HG03521 (cell line): ENCODE measurements at regions not wholly inside any gene's neighbourhood (a gene's known extent, or its start where the extent isn't known, plus 50 kb on each side); places are given as distances from the start of the nearest gene placed in this dataset.

Experiments used
- ATAC-seq: cut with Tn5 transposase; IDR thresholded peaks from one replicate; pipeline ENCODE4 v1.9.1; 2021; ENCODE audit warnings: mild to moderate bottlenecking, moderate library complexity; ENCODE audit not compliant: unreplicated experiment

DNA sequence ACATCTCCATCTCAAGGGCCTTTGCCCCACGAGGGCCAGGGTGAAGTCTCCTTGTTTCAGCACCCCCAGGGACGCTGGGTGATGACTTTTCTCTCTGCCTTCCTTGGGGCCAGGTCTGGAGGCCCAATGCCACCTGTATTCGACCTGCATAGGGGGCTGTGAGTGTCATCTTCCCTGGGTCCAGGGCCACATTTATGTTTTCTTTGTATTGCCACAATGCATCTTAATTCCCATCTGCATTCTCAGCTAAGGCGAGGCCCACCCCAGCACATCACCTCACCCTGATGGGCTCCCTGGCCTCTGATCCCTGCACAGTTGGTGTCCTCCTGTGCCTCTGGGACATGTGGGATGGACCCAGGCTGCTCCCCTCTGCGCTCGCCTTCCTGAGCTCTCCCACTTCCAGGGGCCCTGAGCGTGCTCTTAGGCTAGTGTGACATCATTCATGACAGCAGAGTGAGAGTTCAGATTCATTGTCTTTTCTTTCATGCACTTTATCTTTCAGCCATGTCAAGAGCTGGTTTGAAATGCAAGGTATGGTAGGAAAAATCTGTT is 122.0 kb upstream of the COPS8 start:
- no peak for ATAC-seq

DNA sequence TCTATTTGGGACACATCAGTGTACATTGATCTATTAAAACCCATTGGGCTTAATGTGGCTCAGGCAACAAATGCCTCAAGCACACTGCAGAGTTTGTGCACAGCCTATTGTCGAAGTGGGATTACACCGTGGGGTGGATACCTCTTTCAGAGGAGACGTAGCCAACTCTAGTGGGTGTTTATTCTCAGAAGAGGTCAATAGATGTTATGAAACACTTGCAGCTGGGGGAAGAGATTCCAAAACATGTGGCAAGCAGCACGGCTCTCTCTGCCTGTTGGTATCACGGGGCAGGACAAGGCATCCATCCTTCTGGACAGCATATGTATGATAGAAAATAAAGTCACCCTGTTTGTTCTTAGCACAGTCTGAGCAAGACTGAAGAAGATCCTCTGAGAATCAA is 121.4 kb upstream of the COPS8 start:
- no peak for ATAC-seq

DNA sequence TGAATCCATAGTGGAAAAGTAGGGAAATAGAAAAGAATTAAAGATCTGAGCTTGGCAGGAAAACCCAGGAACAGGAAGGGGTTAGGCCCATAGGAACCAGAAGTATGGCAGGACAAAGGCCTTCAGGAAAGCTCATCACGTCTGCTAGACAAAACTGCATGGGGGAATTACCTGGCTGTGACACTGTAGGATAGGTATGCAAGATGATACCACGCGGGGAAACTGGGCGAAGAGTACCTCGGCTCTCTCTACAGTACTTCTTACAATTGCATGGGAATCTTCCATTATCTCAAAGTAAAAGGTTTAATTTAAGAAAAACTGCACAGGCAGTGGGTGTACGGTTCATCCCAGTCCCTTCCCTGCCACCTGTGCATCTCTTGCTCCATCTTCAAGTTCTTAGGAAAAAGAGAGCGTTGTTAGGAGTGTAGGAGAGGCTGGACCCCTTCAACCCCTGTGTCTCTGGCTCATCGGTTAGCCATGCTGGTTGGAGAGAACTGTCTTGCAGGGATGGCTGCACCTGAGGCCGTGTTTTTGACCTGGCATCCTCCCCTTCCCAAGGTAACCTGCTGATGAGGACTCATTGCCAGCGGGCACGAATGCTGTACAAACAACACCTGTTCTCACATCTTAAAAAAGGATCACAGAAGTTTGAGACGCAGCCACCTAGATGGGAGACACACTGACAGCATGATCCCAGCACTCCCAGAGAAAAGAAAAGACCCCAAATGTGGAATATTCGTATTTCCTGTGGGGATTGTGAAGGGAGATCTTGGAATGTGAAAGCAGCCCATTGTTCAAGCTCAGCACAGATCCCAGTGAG is 120.5 kb upstream of the COPS8 start:
- ATAC-seq: no peak

DNA sequence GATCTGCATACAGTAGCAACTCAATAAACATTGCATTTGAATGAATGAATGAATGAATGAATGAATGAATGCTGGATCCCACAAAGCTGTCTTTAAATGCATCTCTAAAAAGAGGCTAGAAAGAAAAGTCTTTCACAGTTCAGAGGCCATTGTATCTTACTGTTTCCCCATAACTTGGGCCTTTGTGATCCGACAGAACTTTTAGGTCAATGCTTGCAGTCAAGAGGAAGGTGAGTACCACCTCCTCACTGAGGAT is 119.9 kb upstream of the COPS8 start:
- no peak for ATAC-seq

DNA sequence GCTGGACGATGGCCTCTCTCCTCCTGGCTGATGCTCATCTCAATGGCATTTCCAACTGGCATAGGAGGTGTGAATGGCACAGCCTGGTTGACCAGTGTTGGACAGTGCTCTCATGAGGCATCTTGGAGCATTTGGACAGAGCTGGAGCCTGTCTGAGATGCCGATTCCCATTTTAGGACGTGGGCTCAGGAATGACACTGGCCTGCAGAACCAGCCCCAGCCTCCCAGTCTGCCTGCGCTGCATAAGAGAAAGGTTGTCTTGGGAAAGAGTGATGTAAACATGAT is 118.2 kb upstream of the COPS8 start:
- no peak for ATAC-seq

DNA sequence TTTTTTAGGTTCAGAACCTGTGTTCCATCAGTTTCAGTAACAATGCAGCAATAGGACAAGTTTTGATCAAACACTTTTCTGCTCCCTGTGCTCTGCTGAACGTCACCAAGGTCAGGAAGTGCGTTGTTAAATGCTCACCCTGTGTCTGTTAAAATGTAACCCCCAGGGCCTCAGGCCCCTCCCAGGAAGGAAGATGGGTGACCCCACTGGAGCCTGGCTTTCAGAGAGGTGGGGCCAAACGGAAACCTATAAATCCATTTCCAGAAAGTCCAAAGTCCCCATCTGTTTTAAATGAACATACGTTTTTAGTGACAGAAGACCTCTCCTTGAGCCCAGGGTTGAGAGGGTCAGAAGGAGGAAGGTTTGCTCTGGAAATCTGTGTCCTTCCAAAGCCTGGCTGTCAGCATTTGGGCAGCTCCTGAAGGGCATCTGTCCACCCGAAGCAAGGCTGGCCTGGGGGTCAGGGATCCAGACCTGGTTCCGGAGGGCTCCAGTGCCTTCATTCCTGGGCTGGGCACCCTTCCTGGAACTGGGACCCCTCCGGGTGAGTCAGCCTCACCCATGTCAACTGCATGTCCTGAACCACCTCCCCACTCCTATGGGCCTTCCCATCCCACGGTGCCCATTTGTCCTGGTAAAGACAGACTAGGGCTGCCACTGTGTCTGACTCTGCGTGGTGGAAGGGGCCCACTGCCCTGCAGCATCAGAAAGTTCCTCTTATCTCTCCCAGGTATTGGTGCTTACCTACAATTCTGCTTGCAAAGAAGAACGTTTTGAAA is 117.4 kb upstream of the COPS8 start:
- ATAC-seq: no peak

DNA sequence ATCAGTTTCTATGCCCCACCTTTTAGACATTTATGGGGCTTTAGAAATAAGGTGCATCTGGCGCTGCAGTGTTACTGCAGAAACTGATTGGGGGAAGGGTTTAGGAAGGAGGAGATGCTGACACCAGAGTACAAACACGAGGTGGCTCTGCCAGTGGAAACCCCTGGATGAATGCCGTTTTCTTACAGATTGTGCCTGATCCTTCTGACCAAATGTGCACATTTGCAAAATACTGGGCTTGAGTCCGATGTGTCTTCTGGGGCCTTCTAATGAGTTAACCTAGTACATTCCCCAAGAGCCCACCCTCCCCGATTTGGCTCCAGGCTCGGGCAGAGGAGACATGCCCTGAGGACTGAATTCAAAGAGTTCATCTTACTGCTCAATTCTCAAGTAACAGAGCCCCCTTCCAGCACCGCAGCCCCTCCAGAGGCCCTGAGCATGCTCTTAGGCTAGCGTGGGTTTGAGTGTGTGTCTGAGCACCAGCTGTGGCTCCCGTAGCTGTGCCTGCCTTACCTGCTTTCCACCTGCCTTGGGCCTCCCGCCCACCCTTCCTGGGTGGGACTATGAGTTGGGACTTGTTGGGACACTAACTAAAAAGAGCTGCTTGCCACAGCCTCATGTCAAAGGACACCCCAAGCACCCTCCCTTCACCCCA is 116.7 kb upstream of the COPS8 start:
- no peak for ATAC-seq

DNA sequence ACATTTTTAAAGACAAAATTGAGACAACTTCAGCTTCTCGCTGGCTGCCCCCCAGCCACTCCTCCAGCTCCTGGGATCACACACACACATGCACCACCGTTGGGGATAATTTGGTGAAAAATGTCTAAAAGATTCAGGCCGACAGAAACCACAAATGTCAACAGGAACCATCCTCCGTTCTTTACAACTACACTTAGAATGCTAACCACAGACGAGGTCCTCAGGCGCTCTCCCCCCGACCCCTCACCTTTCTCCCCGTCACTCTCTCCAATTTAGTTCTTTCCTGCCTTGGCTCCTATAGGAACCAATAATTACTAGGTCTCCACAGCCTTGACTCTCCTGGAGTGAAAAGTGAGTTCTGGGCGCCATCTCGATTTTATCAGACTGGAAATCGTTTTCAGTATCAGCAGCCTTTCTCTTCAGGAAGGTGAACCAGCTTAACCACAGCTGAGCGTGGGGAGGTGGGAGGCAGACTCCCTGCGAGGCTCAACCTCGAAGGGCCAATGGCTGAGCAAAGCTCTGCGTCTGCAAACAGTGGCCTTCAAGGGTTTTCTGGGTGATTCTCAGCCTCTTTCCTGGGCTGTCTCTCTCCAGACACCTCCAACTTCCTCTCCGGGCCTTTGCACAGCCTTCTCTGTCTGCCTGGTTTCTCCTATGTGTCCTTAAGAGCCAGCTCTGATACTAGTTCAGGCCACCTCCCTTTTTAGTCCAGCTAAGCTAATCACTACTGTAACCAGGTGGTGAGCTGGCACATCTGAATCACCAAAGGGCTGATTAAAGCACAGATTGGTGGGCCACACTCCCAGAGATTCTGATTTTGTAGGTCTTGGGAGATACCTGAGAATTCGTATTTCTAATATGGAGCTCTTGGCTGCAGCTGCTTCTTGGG is 115.7 kb upstream of the COPS8 start:
- ATAC-seq: no peak

DNA sequence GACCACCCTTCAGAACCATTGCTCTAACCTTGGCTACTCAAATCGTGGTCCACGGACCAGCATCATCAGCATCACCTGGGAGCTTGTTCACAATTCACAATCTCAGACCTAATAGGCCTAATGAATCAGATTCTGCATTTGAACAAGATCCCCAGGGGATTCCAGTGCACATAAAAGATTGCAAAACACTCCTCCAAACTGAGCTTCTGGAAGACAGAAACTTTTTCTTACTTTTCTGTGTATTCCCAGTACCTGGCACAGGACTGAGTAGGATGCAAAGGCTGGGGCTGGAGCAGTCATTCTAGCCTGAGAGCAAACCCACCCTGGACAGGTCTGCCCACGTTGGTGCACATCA is 115.1 kb upstream of the COPS8 start:
- no peak for ATAC-seq

DNA sequence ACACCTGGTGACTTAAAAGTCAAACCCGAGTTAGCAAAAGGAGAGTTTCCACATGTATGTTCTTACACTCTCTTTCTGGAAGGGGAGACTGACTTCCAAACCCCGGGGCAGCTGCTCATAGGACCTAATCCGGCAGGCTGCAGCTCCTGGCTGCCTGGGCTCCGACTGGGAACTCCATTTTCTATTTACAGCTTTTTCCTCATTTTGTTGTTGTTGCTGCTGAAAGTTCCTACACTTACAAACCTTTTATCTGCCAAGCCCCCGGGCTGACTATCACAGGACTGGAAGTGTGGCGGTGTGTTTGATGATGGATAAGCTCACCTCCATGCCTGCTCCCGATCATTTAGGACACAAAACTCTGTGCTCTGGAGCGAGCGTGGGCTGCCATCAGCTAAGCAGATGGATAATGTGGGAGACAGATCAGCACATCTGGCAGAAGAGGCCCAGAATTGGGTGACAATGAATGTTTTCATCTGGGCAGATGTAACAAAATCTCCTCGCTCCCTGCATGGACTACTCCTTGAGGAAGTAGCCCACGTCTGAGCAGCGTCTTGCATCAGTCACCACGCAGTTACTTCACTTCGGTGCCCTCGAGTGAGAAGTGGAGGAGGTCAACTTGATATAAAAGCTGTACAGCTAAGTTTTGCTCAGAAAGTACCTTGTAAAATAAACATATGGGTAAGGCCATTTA is 114.4 kb upstream of the COPS8 start:
- ATAC-seq: no peak

DNA sequence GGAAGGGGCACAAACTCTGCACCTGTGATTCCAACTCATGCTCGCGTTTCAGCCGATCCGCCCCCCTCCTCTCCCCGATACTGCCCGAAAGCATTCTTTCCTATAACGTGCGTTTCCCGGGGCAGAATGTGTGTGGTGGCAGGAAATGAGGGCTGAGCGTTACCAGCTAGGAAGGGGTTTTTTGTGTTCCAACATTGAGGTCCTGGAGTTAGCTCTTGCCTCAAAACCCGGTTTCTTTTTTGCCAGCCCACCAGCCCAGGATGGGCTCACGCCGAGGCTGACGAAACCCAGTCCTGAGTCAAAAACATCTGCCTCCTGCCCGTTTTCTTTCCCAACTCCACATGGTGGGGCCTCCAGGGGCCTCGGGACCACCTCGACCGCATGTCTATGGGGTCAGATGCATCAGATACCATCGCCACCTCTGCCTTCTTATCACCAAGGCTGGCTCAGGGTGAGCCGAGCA is 113.7 kb upstream of the COPS8 start:
- no peak for ATAC-seq

DNA sequence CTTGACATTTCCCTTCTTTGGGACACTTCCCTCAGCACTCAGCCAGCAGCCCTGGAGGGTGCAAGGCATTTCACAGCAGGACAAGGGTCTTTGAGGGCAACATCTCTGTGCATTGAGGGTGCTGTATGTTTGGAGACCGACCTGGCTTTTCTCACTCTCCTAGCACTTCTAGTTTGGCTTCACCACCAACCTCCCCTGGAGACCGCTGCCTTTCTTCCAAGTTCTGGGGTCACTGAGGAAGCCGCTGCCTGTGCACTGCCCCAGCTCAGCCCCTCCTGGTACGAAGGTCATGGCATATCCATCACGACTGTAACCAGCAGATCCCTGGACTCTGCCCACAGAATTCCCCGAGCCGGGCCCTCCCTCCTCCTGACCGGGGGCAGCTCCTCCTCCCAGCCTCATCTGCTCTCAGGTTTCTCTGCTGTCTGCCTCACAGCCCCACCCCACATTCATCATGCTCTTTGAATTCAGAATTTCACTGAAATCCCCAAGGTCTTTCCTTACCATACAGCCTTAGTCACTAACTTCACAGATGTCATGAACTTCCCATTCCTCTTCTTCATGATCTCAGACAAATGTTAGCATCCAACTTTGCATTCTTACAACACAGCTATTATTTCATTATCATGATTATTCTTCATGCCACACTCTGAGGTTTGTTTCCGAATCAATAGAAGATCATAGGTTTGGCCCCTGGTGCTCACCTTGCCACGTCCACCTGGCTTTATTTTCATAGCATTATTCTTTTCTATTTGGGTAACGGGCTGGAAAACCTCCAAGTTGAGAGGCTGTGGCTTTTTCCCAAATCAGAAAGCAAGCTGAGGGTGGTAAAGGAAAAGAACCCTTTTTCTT is 113.0 kb upstream of the COPS8 start:
- ATAC-seq: no peak

DNA sequence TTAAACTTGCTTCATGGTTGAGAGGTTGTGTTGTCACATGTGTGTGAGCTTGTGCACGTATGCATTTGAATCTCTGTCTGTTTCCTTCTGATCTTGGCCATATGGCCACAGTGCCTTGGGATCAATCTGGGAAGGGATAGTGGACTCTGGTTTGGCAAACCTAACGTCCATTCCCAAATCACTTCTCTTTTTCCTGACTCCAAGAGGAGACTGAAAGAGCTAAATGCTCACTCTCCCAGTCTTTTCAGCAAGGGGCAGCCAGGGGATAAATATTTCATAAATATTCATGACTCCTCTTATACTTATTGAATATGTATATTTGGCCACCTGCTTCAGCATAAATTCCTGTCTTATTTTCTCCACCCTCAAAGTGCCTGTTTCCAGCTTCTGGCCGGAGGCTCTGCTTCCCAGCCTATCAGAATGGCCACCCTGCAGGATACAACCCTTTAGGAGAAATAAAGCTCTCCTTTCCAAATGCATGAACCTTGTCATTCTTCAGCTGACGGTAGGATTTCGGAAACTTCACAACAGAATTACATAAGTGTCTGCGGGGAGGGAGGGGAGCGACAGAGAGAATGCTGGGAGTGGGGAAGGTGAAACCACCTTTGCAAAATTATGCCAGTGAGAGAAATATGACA is 112.2 kb upstream of the COPS8 start:
- ATAC-seq: no peak

DNA sequence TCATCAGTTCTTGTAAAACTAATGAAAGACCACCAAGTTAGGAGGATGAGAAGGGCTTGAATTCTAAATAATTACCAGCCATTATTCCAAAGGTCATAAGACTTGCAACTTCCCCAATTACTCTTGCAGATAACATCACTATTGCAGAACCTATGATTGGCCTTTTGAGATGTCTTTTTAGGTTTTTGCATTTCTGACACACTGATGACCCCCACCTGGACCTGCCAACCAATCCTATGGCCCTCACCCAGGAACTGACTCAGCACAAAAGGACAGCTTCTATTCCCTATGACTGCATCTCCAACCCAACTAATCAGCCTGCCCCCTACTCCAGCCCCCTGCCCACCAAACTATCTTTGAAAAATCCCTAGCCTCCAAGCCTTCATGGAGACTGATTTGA is 111.5 kb upstream of the COPS8 start:
- ATAC-seq: no peak

DNA sequence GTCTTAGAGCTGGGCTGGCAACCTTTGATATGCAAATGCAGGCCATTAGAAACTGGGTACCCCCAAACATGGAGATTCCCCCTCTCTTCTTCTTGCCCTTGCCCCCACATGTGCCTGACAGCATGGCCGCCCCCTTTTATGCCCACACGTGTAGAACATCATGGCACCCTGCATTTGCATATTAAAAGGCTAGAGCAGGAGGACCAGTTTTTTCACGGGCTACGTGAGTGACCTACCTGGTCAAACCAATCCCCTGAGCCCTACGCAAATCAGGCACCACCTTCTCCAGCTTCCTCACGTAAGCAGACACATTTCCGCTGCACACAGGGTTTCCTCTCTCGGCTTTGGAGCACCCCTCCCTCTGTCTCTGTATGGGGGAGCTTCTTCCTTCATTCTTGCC is 110.9 kb upstream of the COPS8 start:
- no peak for ATAC-seq

DNA sequence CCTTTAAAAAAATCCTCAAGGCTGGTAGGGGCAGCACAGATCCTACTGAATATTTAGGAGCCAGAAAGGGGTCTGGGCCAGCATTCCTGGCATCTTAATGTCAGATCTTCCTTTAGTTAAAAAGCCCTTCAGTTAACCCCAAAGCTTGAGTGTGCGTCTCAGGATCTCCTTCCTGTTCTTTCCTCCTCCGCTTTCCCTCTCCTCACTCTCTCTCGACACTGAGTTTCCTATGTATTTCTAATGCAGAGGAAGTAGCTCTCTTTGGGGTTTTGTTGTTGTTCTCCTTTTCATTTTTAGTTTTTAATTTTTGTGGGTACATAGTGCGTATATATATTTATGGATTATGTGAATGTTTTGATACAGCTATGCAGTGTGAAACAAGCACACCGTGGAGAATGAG is 109.9 kb upstream of the COPS8 start:
- no peak for ATAC-seq

DNA sequence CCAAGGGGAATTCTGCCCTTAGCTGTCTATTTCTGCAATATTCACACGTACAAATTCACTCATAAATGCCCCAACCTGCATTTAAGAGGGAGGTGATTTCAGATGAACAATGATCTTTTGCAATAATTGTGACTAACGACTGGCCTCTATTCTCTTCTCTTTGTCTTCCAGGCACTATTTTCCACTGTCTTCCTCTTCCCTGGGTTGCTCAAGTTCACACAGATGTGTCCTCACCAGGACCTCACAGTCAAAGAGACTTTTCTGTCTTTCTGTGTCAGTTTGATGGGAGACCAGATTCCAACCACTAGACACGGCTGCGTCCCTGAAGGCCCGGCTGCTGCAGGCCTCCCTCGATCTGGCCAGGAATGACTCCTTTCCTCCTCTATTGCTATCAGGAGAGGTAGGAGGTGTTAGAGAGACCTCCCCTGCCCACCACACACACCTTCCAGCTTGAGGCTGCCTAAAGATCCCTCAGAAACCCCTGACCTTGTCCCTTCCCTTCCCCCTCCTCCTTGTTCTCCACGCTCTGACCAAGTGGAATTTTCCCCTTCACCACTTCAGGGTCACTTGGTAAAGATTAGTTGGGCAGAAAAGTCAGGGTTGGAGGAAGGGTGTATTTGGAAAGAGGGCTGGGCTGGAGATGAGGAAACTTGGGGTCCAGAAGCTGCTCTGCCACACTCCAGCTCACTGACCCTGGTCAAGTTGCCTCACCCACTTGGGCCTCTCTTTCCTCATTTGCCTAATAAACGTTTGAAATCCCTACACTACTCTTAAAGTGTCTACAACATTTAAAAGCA is 109.2 kb upstream of the COPS8 start:
- no peak for ATAC-seq
